Astrocyte (in vitro differentiated cells and primary cell): ENCODE measurements at regions not wholly inside any gene's neighbourhood (a gene's known extent, or its start where the extent isn't known, plus 50 kb on each side); places are given as distances from the start of the nearest gene placed in this dataset.

Experiments used
- EZH2 ChIP-seq: IDR thresholded peaks from 2 replicates; pipeline ENCODE4 v1.6.1; 2012; ENCODE audit warnings: mild to moderate bottlenecking, low read length, inconsistent platforms; ENCODE audit not compliant: insufficient read depth
- TF ChIP-seq, protein P1 (sequence below): IDR thresholded peaks from 2 replicates; pipeline ENCODE4 v1.5.1; 2011; ENCODE audit warnings: low read depth, mild to moderate bottlenecking, inconsistent platforms, low read length, moderate library complexity; ENCODE audit not compliant: insufficient read depth

DNA sequence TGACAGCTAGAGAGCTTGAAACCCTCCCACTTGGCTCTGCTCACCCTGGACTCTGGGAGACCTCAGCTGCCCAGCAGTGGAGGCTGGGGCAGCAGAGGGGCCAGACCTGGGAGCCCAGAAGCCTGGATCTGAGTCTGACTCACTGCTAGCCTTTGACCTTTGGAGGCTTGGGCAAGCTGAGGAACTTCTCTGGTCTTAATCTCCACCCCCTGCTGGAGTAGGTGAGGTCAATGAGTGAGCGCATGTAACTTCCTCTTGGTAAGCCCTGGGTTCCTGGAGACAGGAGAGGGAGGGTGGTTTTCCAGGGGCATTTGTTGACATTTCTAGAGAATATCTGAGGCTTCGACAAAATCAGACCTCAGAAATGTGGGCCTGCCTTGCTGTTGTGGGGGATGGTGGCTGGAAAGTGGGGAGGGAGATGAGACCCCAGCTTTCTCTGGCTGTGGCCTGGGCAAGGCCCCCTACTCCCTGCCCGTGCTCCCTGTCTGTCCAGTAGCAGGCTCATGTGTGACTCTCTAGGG lies 73.0 kb upstream of the YWHAQ start:
- no peak for TF ChIP-seq EZH2
- TF ChIP-seq, protein P1, sequence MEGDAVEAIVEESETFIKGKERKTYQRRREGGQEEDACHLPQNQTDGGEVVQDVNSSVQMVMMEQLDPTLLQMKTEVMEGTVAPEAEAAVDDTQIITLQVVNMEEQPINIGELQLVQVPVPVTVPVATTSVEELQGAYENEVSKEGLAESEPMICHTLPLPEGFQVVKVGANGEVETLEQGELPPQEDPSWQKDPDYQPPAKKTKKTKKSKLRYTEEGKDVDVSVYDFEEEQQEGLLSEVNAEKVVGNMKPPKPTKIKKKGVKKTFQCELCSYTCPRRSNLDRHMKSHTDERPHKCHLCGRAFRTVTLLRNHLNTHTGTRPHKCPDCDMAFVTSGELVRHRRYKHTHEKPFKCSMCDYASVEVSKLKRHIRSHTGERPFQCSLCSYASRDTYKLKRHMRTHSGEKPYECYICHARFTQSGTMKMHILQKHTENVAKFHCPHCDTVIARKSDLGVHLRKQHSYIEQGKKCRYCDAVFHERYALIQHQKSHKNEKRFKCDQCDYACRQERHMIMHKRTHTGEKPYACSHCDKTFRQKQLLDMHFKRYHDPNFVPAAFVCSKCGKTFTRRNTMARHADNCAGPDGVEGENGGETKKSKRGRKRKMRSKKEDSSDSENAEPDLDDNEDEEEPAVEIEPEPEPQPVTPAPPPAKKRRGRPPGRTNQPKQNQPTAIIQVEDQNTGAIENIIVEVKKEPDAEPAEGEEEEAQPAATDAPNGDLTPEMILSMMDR, result no peak
